Uterus (tissue), 3 donors: ENCODE measurements at regions not wholly inside any gene's neighbourhood (a gene's known extent, or its start where the extent isn't known, plus 50 kb on each side); places are given as distances from the start of the nearest gene placed in this dataset.

Experiments used
- DNase-seq, 2 donors: peaks; one replicate each; pipeline ENCODE4 v3.0.0-alpha.2; 2019 to 2020
- H3K27ac ChIP-seq, 2 donors: fragments of 200-600 bp; sonication (generic); 1 replicate in 1 of 2; 2 replicates in 1 of 2; pipeline ENCODE4 v1.5.1; 2016 to 2018
- H3K27me3 ChIP-seq, 2 donors: fragments of 200-600 bp; sonication (generic); one replicate each; pipeline ENCODE4 v1.5.1; 2018 to 2019; ENCODE audit warnings: control low read depth in 1 of 2
- H3K36me3 ChIP-seq, 2 donors: fragments of 200-600 bp; sonication (generic); one replicate each; pipeline ENCODE4 v1.5.1; 2019; ENCODE audit warnings: control low read depth in 1 of 2
- H3K4me1 ChIP-seq, 2 donors: fragments of 200-600 bp; sonication (generic); one replicate each; pipeline ENCODE4 v1.5.1; 2018 to 2019; ENCODE audit warnings: control low read depth in 1 of 2
- H3K4me3 ChIP-seq, 2 donors: fragments of 200-600 bp; sonication (generic); 1 replicate in 1 of 2; 2 replicates in 1 of 2; pipeline ENCODE4 v1.5.1; 2018 to 2019; ENCODE audit warnings: mild to moderate bottlenecking in 1 of 2
- H3K9me3 ChIP-seq, 2 donors: fragments of 200-600 bp; sonication (generic); one replicate each; pipeline ENCODE4 v1.5.1; 2019; ENCODE audit warnings: control low read depth in 1 of 2
- POLR2A ChIP-seq, 2 donors: fragments of 450-650 bp; IDR thresholded peaks; one replicate each; pipeline ENCODE4 v1.6.1; 2016; ENCODE audit warnings: antibody characterized with exemption in 2 of 2, mild to moderate bottlenecking in 1 of 2, moderate library complexity in 1 of 2
- intact Hi-C: fragments of 100-400 bp; cut with DNase I; formaldehyde crosslinking; loops from one replicate; pipeline ENCODE4 v1.15.1; 2023; ENCODE audit warnings: low total_unique reads
- TF ChIP-seq, protein P1 (sequence below), 4 experiments: fragments of 200-600 bp in 2 of 4; fragments of 450-650 bp in 2 of 4; sonication (generic) in 2 of 4; IDR thresholded peaks; one replicate each; pipeline ENCODE4 v1.5.1; 2016 to 2019; ENCODE audit warnings: antibody characterized with exemption in 4 of 4, mild to moderate bottlenecking in 2 of 4, moderate library complexity in 1 of 4
- donor health status: DM: yes; HTN: yes; CAD: no.

GRCh38 chr5:68544648-68545552 is 329.3 kb downstream of the PIK3R1 start:
- no peaks in the 10 kb centered on the region for H3K9me3 ChIP-seq
- H3K4me1 ChIP-seq, result no peaks in the 10 kb centered on the region
- no peaks in the 10 kb centered on the region for H3K36me3 ChIP-seq
- DNase-seq, result peak; percentile 48 to 51
- no peak for TF ChIP-seq POLR2A (IDR thresholded peaks at IDR 0.05)
- TF ChIP-seq, protein P1, sequence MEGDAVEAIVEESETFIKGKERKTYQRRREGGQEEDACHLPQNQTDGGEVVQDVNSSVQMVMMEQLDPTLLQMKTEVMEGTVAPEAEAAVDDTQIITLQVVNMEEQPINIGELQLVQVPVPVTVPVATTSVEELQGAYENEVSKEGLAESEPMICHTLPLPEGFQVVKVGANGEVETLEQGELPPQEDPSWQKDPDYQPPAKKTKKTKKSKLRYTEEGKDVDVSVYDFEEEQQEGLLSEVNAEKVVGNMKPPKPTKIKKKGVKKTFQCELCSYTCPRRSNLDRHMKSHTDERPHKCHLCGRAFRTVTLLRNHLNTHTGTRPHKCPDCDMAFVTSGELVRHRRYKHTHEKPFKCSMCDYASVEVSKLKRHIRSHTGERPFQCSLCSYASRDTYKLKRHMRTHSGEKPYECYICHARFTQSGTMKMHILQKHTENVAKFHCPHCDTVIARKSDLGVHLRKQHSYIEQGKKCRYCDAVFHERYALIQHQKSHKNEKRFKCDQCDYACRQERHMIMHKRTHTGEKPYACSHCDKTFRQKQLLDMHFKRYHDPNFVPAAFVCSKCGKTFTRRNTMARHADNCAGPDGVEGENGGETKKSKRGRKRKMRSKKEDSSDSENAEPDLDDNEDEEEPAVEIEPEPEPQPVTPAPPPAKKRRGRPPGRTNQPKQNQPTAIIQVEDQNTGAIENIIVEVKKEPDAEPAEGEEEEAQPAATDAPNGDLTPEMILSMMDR (IDR thresholded peaks at IDR 0.05), result no peak
- no peak overlapping the region for H3K4me3 ChIP-seq
- intact Hi-C loops, result no loop called here
- no peaks in the 10 kb centered on the region for H3K27me3 ChIP-seq
- peak overlapping the region; percentile 80 to 85 for H3K27ac ChIP-seq

DNA sequence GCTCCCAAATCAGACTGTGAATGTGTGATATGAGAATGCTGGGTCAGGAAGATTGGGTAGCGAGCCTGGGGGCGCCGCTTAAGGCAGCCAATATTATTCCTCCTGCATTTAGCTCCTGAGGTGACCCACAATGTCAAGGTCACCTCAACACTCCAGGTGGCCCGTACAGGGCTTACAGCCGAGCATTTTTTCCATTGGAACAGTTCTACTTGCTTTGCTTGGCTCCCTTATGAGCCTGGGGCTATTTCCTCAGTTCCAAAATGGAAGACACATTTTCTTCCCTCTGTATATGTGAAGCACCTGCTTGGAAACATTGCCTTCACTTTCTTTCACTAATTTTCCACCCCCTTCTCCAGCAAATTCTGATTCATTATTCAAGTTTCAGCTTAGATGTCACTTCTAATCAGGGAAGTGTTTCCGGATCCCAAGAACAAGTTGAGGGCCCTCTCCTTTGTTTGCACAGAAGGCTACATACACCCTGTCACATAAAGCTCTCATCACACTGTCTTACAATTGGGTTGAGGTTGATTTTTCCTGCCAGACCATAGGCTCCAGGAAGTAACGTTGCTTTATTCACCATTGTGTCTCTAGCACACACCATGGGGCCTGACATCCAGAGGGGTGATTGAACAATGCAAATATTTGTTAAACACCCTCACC is 330.2 kb downstream of the PIK3R1 start:
- H3K4me1 ChIP-seq, result no peaks in the 10 kb centered on the region
- H3K9me3 ChIP-seq, result no peaks in the 10 kb centered on the region
- H3K4me3 ChIP-seq, result no peak overlapping the region
- TF ChIP-seq, protein P1 (IDR thresholded peaks at IDR 0.05), result no peak
- no peak for TF ChIP-seq POLR2A (IDR thresholded peaks at IDR 0.05)
- no peaks in the 10 kb centered on the region for H3K36me3 ChIP-seq
- H3K27ac ChIP-seq, result peak overlapping the region; percentile 80 to 85
- no peak for DNase-seq
- intact Hi-C loops, result no loop called here
- H3K27me3 ChIP-seq, result no peaks in the 10 kb centered on the region

GRCh38 chr5:68547056-68547455 is 331.5 kb downstream of the PIK3R1 start:
- no peaks in the 10 kb centered on the region for H3K9me3 ChIP-seq
- no peak overlapping the region for H3K4me3 ChIP-seq
- H3K27ac ChIP-seq, result peak overlapping the region; percentile 80 to 85
- DNase-seq, result no peak
- intact Hi-C loops, result no loop called here
- H3K27me3 ChIP-seq, result no peaks in the 10 kb centered on the region
- TF ChIP-seq, protein P1 (IDR thresholded peaks at IDR 0.05), result no peak
- no peak for TF ChIP-seq POLR2A (IDR thresholded peaks at IDR 0.05)
- no peaks in the 10 kb centered on the region for H3K36me3 ChIP-seq
- no peaks in the 10 kb centered on the region for H3K4me1 ChIP-seq

GRCh38 chr5:68547622-68548021 is 332.1 kb downstream of the PIK3R1 start:
- Histone ChIP-seq H3K27ac (peak overlapping the region; percentile 80 to 85), H3K27me3 (no peaks in the 10 kb centered on the region), H3K4me1 (no peaks in the 10 kb centered on the region), H3K4me3 (no peak overlapping the region), H3K36me3 (no peaks in the 10 kb centered on the region), H3K9me3 (no peaks in the 10 kb centered on the region)
- intact Hi-C loops, result no loop called here
- TF ChIP-seq, protein P1 (IDR thresholded peaks at IDR 0.05), result no peak
- no peak for TF ChIP-seq POLR2A (IDR thresholded peaks at IDR 0.05)
- DNase-seq, result no peak
